Hepatocyte (in vitro differentiated cells): ENCODE measurements at regions not wholly inside any gene's neighbourhood (a gene's known extent, or its start where the extent isn't known, plus 50 kb on each side); places are given as distances from the start of the nearest gene placed in this dataset.

Source experiments
- DNase-seq: peaks from one replicate; pipeline ENCODE4 v3.0.0-alpha.2; 2016; ENCODE audit warnings: low spot score
- H2AFZ ChIP-seq: fragments of 200-600 bp; sonication (generic); 2 replicates; pipeline ENCODE4 v1.6.0; 2016; ENCODE audit warnings: antibody characterized with exemption, mild to moderate bottlenecking
- H3K27ac ChIP-seq: fragments of 200-600 bp; sonication (generic); 2 replicates; pipeline ENCODE4 v1.5.1; 2016; ENCODE audit warnings: mild to moderate bottlenecking
- H3K27me3 ChIP-seq: fragments of 200-600 bp; sonication (generic); 2 replicates; pipeline ENCODE4 v1.6.1; 2016
- H3K36me3 ChIP-seq: fragments of 200-600 bp; sonication (generic); replicated peaks from 2 replicates; pipeline ENCODE4 v1.5.1; 2016; ENCODE audit warnings: low read depth; ENCODE audit not compliant: insufficient read depth
- H3K4me1 ChIP-seq: fragments of 200-600 bp; sonication (generic); 2 replicates; pipeline ENCODE4 v1.5.1; 2016; ENCODE audit warnings: mild to moderate bottlenecking, moderate library complexity; ENCODE audit not compliant: insufficient read depth
- H3K4me2 ChIP-seq: fragments of 200-600 bp; sonication (generic); 2 replicates; pipeline ENCODE4 v1.6.0; 2016
- H3K4me3 ChIP-seq: fragments of 200-600 bp; sonication (generic); 2 replicates; pipeline ENCODE4 v1.5.1; 2016; ENCODE audit warnings: mild to moderate bottlenecking
- H3K79me2 ChIP-seq: fragments of 200-600 bp; sonication (generic); 2 replicates; pipeline ENCODE4 v1.6.0; 2017; ENCODE audit warnings: mild to moderate bottlenecking
- H3K9me2 ChIP-seq: fragments of 200-600 bp; sonication (generic); replicated peaks from 2 replicates; pipeline ENCODE4 v1.6.0; 2017; ENCODE audit warnings: mild to moderate bottlenecking; ENCODE audit not compliant: insufficient read depth
- H3K9me3 ChIP-seq: fragments of 200-600 bp; sonication (generic); 2 replicates; pipeline ENCODE4 v1.5.1; 2016; ENCODE audit warnings: low read depth, mild to moderate bottlenecking
- H4K20me1 ChIP-seq: fragments of 200-600 bp; sonication (generic); 2 replicates; pipeline ENCODE4 v1.6.0; 2016; ENCODE audit warnings: mild to moderate bottlenecking; ENCODE audit not compliant: insufficient read depth, poor library complexity, severe bottlenecking
- EZH2 ChIP-seq: fragments of 200-600 bp; sonication (generic); IDR thresholded peaks from 2 replicates; pipeline ENCODE4 v1.6.1; 2016; ENCODE audit warnings: antibody characterized with exemption, mild to moderate bottlenecking, borderline replicate concordance
- EZH2phosphoT487 ChIP-seq: fragments of 200-600 bp; sonication (generic); IDR thresholded peaks from one replicate; pipeline ENCODE4 v1.6.1; 2018; ENCODE audit warnings: antibody characterized with exemption, mild to moderate bottlenecking, low read depth, moderate library complexity; ENCODE audit not compliant: unreplicated experiment, severe bottlenecking
- WGBS: methylation state at CpG from one replicate; pipeline ENCODE4 v1.1.6; 2016; ENCODE audit warnings: low lambda C conversion rate; ENCODE audit errors: missing lambda C conversion rate; 5-methylcytosine and 5-hydroxymethylcytosine counted together
- TF ChIP-seq, protein P1 (sequence below): fragments of 200-600 bp; sonication (generic); IDR thresholded peaks from 2 replicates; pipeline ENCODE4 v1.5.1; 2016; ENCODE audit warnings: antibody characterized with exemption, mild to moderate bottlenecking; ENCODE audit not compliant: poor library complexity

- H3K4me2 ChIP-seq: no peak overlapping the region
- no peaks in the 10 kb centered on the region for H3K36me3 ChIP-seq
- H3K4me3 ChIP-seq: no peak overlapping the region
- no peaks in the 10 kb centered on the region for H3K79me2 ChIP-seq
- no peaks in the 10 kb centered on the region for H3K27me3 ChIP-seq
- 91% methylated on average over 2 of the region's 2 CpGs for WGBS
- no peak overlapping the region for H3K27ac ChIP-seq
- TF ChIP-seq EZH2: no peak
- TF ChIP-seq, protein P1, sequence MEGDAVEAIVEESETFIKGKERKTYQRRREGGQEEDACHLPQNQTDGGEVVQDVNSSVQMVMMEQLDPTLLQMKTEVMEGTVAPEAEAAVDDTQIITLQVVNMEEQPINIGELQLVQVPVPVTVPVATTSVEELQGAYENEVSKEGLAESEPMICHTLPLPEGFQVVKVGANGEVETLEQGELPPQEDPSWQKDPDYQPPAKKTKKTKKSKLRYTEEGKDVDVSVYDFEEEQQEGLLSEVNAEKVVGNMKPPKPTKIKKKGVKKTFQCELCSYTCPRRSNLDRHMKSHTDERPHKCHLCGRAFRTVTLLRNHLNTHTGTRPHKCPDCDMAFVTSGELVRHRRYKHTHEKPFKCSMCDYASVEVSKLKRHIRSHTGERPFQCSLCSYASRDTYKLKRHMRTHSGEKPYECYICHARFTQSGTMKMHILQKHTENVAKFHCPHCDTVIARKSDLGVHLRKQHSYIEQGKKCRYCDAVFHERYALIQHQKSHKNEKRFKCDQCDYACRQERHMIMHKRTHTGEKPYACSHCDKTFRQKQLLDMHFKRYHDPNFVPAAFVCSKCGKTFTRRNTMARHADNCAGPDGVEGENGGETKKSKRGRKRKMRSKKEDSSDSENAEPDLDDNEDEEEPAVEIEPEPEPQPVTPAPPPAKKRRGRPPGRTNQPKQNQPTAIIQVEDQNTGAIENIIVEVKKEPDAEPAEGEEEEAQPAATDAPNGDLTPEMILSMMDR: no peak
- TF ChIP-seq EZH2phosphoT487: no peak
- no peaks in the 10 kb centered on the region for H3K9me2 ChIP-seq
- no peak for DNase-seq
- H4K20me1 ChIP-seq: no peaks in the 10 kb centered on the region
- H3K9me3 ChIP-seq: no peaks in the 10 kb centered on the region
- H2AFZ ChIP-seq: no peak overlapping the region
- H3K4me1 ChIP-seq: no peaks in the 10 kb centered on the region
Observed at GRCh38 chr13:34881494-34881893, 60.6 kb upstream of the NBEA start.

GRCh38 chr13:34883396-34883795 is 58.7 kb upstream of the NBEA start:
- no peak for TF ChIP-seq EZH2
- TF ChIP-seq EZH2phosphoT487: no peak
- TF ChIP-seq, protein P1: no peak
- DNase-seq: no peak
- H3K27me3 ChIP-seq: no peaks in the 10 kb centered on the region
- H3K9me2 ChIP-seq: no peaks in the 10 kb centered on the region
- no peak overlapping the region for H2AFZ ChIP-seq
- no peaks in the 10 kb centered on the region for H3K79me2 ChIP-seq
- no peaks in the 10 kb centered on the region for H3K9me3 ChIP-seq
- no peak overlapping the region for H3K4me2 ChIP-seq
- 87% methylated on average over 6 of the region's 6 CpGs for WGBS
- H3K27ac ChIP-seq: no peak overlapping the region
- H3K36me3 ChIP-seq: no peaks in the 10 kb centered on the region
- H3K4me3 ChIP-seq: no peak overlapping the region
- no peaks in the 10 kb centered on the region for H3K4me1 ChIP-seq
- no peaks in the 10 kb centered on the region for H4K20me1 ChIP-seq

- no peaks in the 10 kb centered on the region for H3K79me2 ChIP-seq
- H3K27me3 ChIP-seq: no peaks in the 10 kb centered on the region
- no peaks in the 10 kb centered on the region for H3K4me1 ChIP-seq
- no peak for DNase-seq
- WGBS: 98% methylated on average over 2 of the region's 2 CpGs
- no peak overlapping the region for H2AFZ ChIP-seq
- H3K4me3 ChIP-seq: no peak overlapping the region
- no peaks in the 10 kb centered on the region for H3K9me3 ChIP-seq
- H3K27ac ChIP-seq: no peak overlapping the region
- H3K4me2 ChIP-seq: no peak overlapping the region
- H3K9me2 ChIP-seq: no peaks in the 10 kb centered on the region
- no peaks in the 10 kb centered on the region for H4K20me1 ChIP-seq
- TF ChIP-seq, protein P1: no peak
- no peak for TF ChIP-seq EZH2phosphoT487
- no peak for TF ChIP-seq EZH2
- H3K36me3 ChIP-seq: no peaks in the 10 kb centered on the region
Observed at GRCh38 chr13:34884366-34884765, 57.7 kb upstream of the NBEA start.
